ENCODE measurements at regions not wholly inside any gene's neighbourhood (a gene's known extent, or its start where the extent isn't known, plus 50 kb on each side); places are given as distances from the start of the nearest gene placed in this dataset.

GRCh38 chrX:112577146-112577545, 102.6 kb downstream of the LHFPL1 start:
- Histone ChIP-seq H3K79me2 (ENCODE audit: insufficient read depth, low read length) (no peaks in the 10 kb centered on the region), H2AFZ (ENCODE audit: low read length) (no peak overlapping the region), H3K4me1 (ENCODE audit: insufficient read depth, low read length, severe bottlenecking) (no peaks in the 10 kb centered on the region), H3F3A (ENCODE audit: insufficient read depth, low read length) (no peaks in the 10 kb centered on the region), H3K9ac (ENCODE audit: low read length) (no peak overlapping the region), H3K4me3 (ENCODE audit: low read depth, low read length, poor library complexity, severe bottlenecking) (no peak overlapping the region), H3K9me3 (ENCODE audit: low read length) (no peaks in the 10 kb centered on the region), H3K36me3 (ENCODE audit: insufficient read depth, low read length) (no peaks in the 10 kb centered on the region), H4K20me1 (ENCODE audit: insufficient read depth, low read length) (no peaks in the 10 kb centered on the region), H3K27me3 (ENCODE audit: insufficient read depth, low read length) (no peaks in the 10 kb centered on the region), H3K9me2 (ENCODE audit: low read depth, low read length) (no peaks in the 10 kb centered on the region), H3K27ac (ENCODE audit: low read depth, low read length, poor library complexity, severe bottlenecking) (no peak overlapping the region), H3K4me2 (ENCODE audit: low read length) (no peak overlapping the region)
- TF ChIP-seq EZH2 (IDR thresholded peaks at IDR 0.05; ENCODE audit: borderline replicate concordance, low read length), result no peak
- TF ChIP-seq CTCF (IDR thresholded peaks at IDR 0.05; ENCODE audit: low read length), result no peak

GRCh38 chrX:112571388-112571787, 108.3 kb downstream of the LHFPL1 start:
- H3K9me2 ChIP-seq (ENCODE audit: low read depth, low read length), result no peaks in the 10 kb centered on the region
- H4K20me1 ChIP-seq (ENCODE audit: insufficient read depth, low read length), result no peaks in the 10 kb centered on the region
- no peak for TF ChIP-seq CTCF (IDR thresholded peaks at IDR 0.05; ENCODE audit: low read length)
- TF ChIP-seq EZH2 (IDR thresholded peaks at IDR 0.05; ENCODE audit: borderline replicate concordance, low read length), result no peak
- no peaks in the 10 kb centered on the region for H3K36me3 ChIP-seq (ENCODE audit: insufficient read depth, low read length)
- H3K9me3 ChIP-seq (ENCODE audit: low read length), result no peaks in the 10 kb centered on the region
- H3K4me3 ChIP-seq (ENCODE audit: low read depth, low read length, poor library complexity, severe bottlenecking), result no peak overlapping the region
- H3K27ac ChIP-seq (ENCODE audit: low read depth, low read length, poor library complexity, severe bottlenecking), result no peak overlapping the region
- no peaks in the 10 kb centered on the region for H3K27me3 ChIP-seq (ENCODE audit: insufficient read depth, low read length)
- no peak overlapping the region for H3K9ac ChIP-seq (ENCODE audit: low read length)
- H3K79me2 ChIP-seq (ENCODE audit: insufficient read depth, low read length), result no peaks in the 10 kb centered on the region
- H3F3A ChIP-seq (ENCODE audit: insufficient read depth, low read length), result no peaks in the 10 kb centered on the region
- H3K4me2 ChIP-seq (ENCODE audit: low read length), result no peak overlapping the region
- H3K4me1 ChIP-seq (ENCODE audit: insufficient read depth, low read length, severe bottlenecking), result no peaks in the 10 kb centered on the region
- H2AFZ ChIP-seq (ENCODE audit: low read length), result no peak overlapping the region

DNA sequence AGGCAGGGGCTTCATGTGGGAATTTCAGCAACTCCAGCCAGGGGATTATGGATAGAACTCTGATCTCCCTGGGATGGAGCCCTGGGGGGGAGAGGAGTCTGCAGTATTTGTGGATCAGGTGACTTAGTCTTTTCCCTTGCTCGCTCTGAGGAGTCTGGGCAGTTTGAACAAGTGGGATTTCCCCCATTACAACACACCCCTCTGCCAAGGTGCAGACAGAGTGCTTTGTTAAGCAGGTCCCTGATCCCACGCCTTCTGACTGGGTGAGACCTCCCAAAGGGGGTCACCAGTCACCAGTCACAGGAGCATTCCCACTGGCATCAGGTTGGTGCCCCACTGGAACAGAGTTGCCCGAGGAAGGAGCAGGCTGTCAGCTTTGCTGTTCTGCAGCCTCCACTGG, 123.9 kb downstream of the LHFPL1 start:
- Histone ChIP-seq H3K36me3 (ENCODE audit: insufficient read depth, low read length) (no peaks in the 10 kb centered on the region), H3F3A (ENCODE audit: insufficient read depth, low read length) (no peaks in the 10 kb centered on the region), H3K9ac (ENCODE audit: low read length) (no peak overlapping the region), H3K4me2 (ENCODE audit: low read length) (no peak overlapping the region), H3K9me3 (ENCODE audit: low read length) (no peaks in the 10 kb centered on the region), H2AFZ (ENCODE audit: low read length) (no peak overlapping the region), H3K4me1 (ENCODE audit: insufficient read depth, low read length, severe bottlenecking) (no peaks in the 10 kb centered on the region), H3K4me3 (ENCODE audit: low read depth, low read length, poor library complexity, severe bottlenecking) (no peak overlapping the region), H3K27me3 (ENCODE audit: insufficient read depth, low read length) (no peaks in the 10 kb centered on the region), H3K9me2 (ENCODE audit: low read depth, low read length) (no peaks in the 10 kb centered on the region), H3K79me2 (ENCODE audit: insufficient read depth, low read length) (no peaks in the 10 kb centered on the region), H4K20me1 (ENCODE audit: insufficient read depth, low read length) (no peaks in the 10 kb centered on the region), H3K27ac (ENCODE audit: low read depth, low read length, poor library complexity, severe bottlenecking) (no peak overlapping the region)
- no peak for TF ChIP-seq CTCF (IDR thresholded peaks at IDR 0.05; ENCODE audit: low read length)
- TF ChIP-seq EZH2 (IDR thresholded peaks at IDR 0.05; ENCODE audit: borderline replicate concordance, low read length), result no peak

Data from OCI-LY1 (cell line).